H9 (cell line): ENCODE measurements at regions not wholly inside any gene's neighbourhood (a gene's known extent, or its start where the extent isn't known, plus 50 kb on each side); places are given as distances from the start of the nearest gene placed in this dataset.

Experiments used
- DNase-seq: peaks from one replicate; pipeline ENCODE4 v3.0.0-alpha.2; 2017
- H2AFZ ChIP-seq: one replicate; pipeline ENCODE4 v1.6.1; 2013; ENCODE audit warnings: mild to moderate bottlenecking, low read length, control low read depth, moderate library complexity
- H2AK5ac ChIP-seq: 2 replicates; pipeline ENCODE4 v1.6.1; 2013; ENCODE audit warnings: low read length, control low read depth, mixed read lengths; ENCODE audit not compliant: insufficient read length
- H2BK120ac ChIP-seq: one replicate; pipeline ENCODE4 v1.6.1; 2013; ENCODE audit warnings: low read depth, mild to moderate bottlenecking, low read length, control low read depth, inconsistent platforms; ENCODE audit not compliant: poor library complexity, severe bottlenecking
- H2BK12ac ChIP-seq: 2 replicates; pipeline ENCODE4 v1.6.1; 2013; ENCODE audit warnings: low read length, control low read depth, mixed read lengths, low read depth; ENCODE audit not compliant: insufficient read length
- H2BK15ac ChIP-seq: 2 replicates; pipeline ENCODE4 v1.6.1; 2013; ENCODE audit warnings: low read depth, low read length, control low read depth
- H2BK20ac ChIP-seq: one replicate; pipeline ENCODE4 v1.6.1; 2013; ENCODE audit warnings: low read depth, mild to moderate bottlenecking, low read length, control low read depth, inconsistent platforms; ENCODE audit not compliant: poor library complexity, severe bottlenecking
- H2BK5ac ChIP-seq: 2 replicates; pipeline ENCODE4 v1.6.1; 2013; ENCODE audit warnings: low read length, control low read depth, mixed read lengths; ENCODE audit not compliant: insufficient read length
- H3K14ac ChIP-seq: 2 replicates; pipeline ENCODE4 v1.6.1; 2013; ENCODE audit warnings: low read length, control low read depth; ENCODE audit not compliant: insufficient read depth
- H3K18ac ChIP-seq: 2 replicates; pipeline ENCODE4 v1.6.1; 2013; ENCODE audit warnings: low read depth, mild to moderate bottlenecking, mixed read lengths, low read length, control low read depth; ENCODE audit not compliant: insufficient read length
- H3K23ac ChIP-seq: 2 replicates; pipeline ENCODE4 v1.6.1; 2013; ENCODE audit warnings: low read length, control low read depth, mixed read lengths, low read depth; ENCODE audit not compliant: insufficient read length
- H3K23me2 ChIP-seq: 2 replicates; pipeline ENCODE4 v1.6.1; 2013; ENCODE audit warnings: low read depth, mild to moderate bottlenecking, mixed read lengths, low read length, control low read depth; ENCODE audit not compliant: insufficient read length, poor library complexity, severe bottlenecking
- H3K27ac ChIP-seq: 2 replicates; pipeline ENCODE4 v1.5.1; 2013; ENCODE audit warnings: low read length, control low read depth, mixed read lengths, low read depth; ENCODE audit not compliant: insufficient read length
- H3K27me3 ChIP-seq: 2 replicates; pipeline ENCODE4 v1.6.1; 2013; ENCODE audit warnings: low read length, control low read depth, inconsistent platforms; ENCODE audit not compliant: insufficient read depth
- H3K4ac ChIP-seq: 2 replicates; pipeline ENCODE4 v1.6.1; 2013; ENCODE audit warnings: low read depth, mild to moderate bottlenecking, control low read depth, inconsistent platforms, low read length, moderate library complexity
- H3K4me1 ChIP-seq: 2 replicates; pipeline ENCODE4 v1.6.1; 2013; ENCODE audit warnings: low read length, control low read depth, inconsistent platforms; ENCODE audit not compliant: insufficient read depth
- H3K4me2 ChIP-seq: 2 replicates; pipeline ENCODE4 v1.6.1; 2013; ENCODE audit warnings: low read length, control low read depth, mixed read lengths; ENCODE audit not compliant: insufficient read length, insufficient read depth
- H3K56ac ChIP-seq: 2 replicates; pipeline ENCODE4 v1.6.1; 2013; ENCODE audit warnings: low read depth, mild to moderate bottlenecking, mixed read lengths, low read length, control low read depth; ENCODE audit not compliant: insufficient read length
- H3K79me1 ChIP-seq: 2 replicates; pipeline ENCODE4 v1.6.1; 2013; ENCODE audit warnings: low read depth, mild to moderate bottlenecking, moderate library complexity, low read length, control low read depth, inconsistent platforms; ENCODE audit not compliant: insufficient read depth, poor library complexity, severe bottlenecking
- H3K79me2 ChIP-seq: 2 replicates; pipeline ENCODE4 v1.6.1; 2013; ENCODE audit warnings: low read length, control low read depth, inconsistent platforms; ENCODE audit not compliant: insufficient read depth
- H3K9ac ChIP-seq: 2 replicates; pipeline ENCODE4 v1.6.1; 2013; ENCODE audit warnings: low read length, control low read depth, mixed read lengths; ENCODE audit not compliant: insufficient read length; ENCODE audit errors: extremely low read depth
- H3K9me3 ChIP-seq: one replicate; pipeline ENCODE4 v1.6.1; 2013; ENCODE audit warnings: low read depth, low read length, inconsistent platforms; ENCODE audit not compliant: control insufficient read depth
- H3T11ph ChIP-seq: one replicate; pipeline ENCODE4 v1.6.1; 2013; ENCODE audit warnings: mild to moderate bottlenecking, low read length, control low read depth, inconsistent platforms
- H4K20me1 ChIP-seq: one replicate; pipeline ENCODE4 v1.6.1; 2013; ENCODE audit not compliant: control insufficient read depth, insufficient read length, insufficient read depth
- H4K5ac ChIP-seq: 2 replicates; pipeline ENCODE4 v1.6.1; 2013; ENCODE audit warnings: low read depth, mild to moderate bottlenecking, mixed read lengths, low read length, control low read depth; ENCODE audit not compliant: insufficient read length
- H4K8ac ChIP-seq: replicated peaks from 2 replicates; pipeline ENCODE4 v1.6.1; 2013; ENCODE audit warnings: low read length, control low read depth, mixed read lengths, low read depth; ENCODE audit not compliant: insufficient read length
- H4K91ac ChIP-seq: 2 replicates; pipeline ENCODE4 v1.6.1; 2013; ENCODE audit warnings: low read depth, mild to moderate bottlenecking, moderate library complexity, mixed read lengths, low read length, control low read depth; ENCODE audit not compliant: insufficient read length
- H3K27ac Mint-ChIP-seq, 3 experiments: 2 replicates in 2 of 3; 3 replicates in 1 of 3; pipeline ENCODE4 v1.8.0; 2020 to 2021; ENCODE audit warnings: mixed read lengths in 3 of 3, mild to moderate bottlenecking in 1 of 3, moderate library complexity in 1 of 3
- H3K27me3 Mint-ChIP-seq: 2 replicates; pipeline ENCODE4 v1.8.0; 2021; ENCODE audit warnings: low read depth, mild to moderate bottlenecking, moderate library complexity, mixed read lengths
- H3K36me3 Mint-ChIP-seq, 3 experiments: 2 replicates in 2 of 3; 3 replicates in 1 of 3; pipeline ENCODE4 v1.8.0; 2020 to 2021; ENCODE audit warnings: low read depth in 3 of 3, mixed read lengths in 3 of 3; ENCODE audit not compliant: insufficient read depth in 1 of 3
- H3K4me1 Mint-ChIP-seq, 2 experiments: 2 replicates each; pipeline ENCODE4 v1.8.0; 2020; ENCODE audit warnings: mixed read lengths in 2 of 2
- H3K4me3 Mint-ChIP-seq, 2 experiments: 2 replicates in 1 of 2; 3 replicates in 1 of 2; pipeline ENCODE4 v1.8.0; 2020 to 2021; ENCODE audit warnings: mild to moderate bottlenecking in 2 of 2, mixed read lengths in 2 of 2, moderate library complexity in 1 of 2
- H3K9me3 Mint-ChIP-seq, 2 experiments: 2 replicates in 1 of 2; 3 replicates in 1 of 2; pipeline ENCODE4 v1.8.0; 2020; ENCODE audit warnings: mild to moderate bottlenecking in 2 of 2, mixed read lengths in 2 of 2, moderate library complexity in 1 of 2
- CTCF ChIP-seq: fragments of 200-600 bp; sonication (generic); conservative IDR thresholded peaks from 3 replicates; pipeline ENCODE4 v1.8.0; 2021; ENCODE audit warnings: antibody characterized with exemption, mild to moderate bottlenecking

- Histone ChIP-seq H3T11ph (no peak overlapping the region), H2BK12ac (no peak overlapping the region), H2BK120ac (no peak overlapping the region), H2BK5ac (no peak overlapping the region), H3K9ac (no peak overlapping the region), H2BK15ac (no peak overlapping the region), H4K20me1 (no peaks in the 10 kb centered on the region), H3K27ac (no peak overlapping the region), H3K14ac (no peak overlapping the region), H3K9me3 (no peaks in the 10 kb centered on the region), H3K4me2 (no peak overlapping the region), H2AK5ac (no peak overlapping the region), H4K5ac (no peak overlapping the region), H2AFZ (no peak overlapping the region), H2BK20ac (no peak overlapping the region), H3K18ac (no peak overlapping the region), H4K91ac (no peak overlapping the region), H3K4ac (no peak overlapping the region), H3K27me3 (no peaks in the 10 kb centered on the region), H3K79me2 (no peaks in the 10 kb centered on the region), H3K79me1 (no peaks in the 10 kb centered on the region), H3K56ac (no peak overlapping the region), H4K8ac (no peak overlapping the region), H3K23me2 (no peaks in the 10 kb centered on the region), H3K23ac (no peak overlapping the region), H3K4me1 (no peaks in the 10 kb centered on the region)
- Mint-ChIP-seq H3K4me3 (no peak overlapping the region), H3K27ac (no peak overlapping the region), H3K27me3 (no peaks in the 10 kb centered on the region), H3K36me3 (no peaks in the 10 kb centered on the region; a peak in 1 of 7 replicates), H3K4me1 (peaks cover 13 to 28% of the 10 kb centered on the region in 2 experiments), H3K9me3 (no peaks in the 10 kb centered on the region)
- DNase-seq = no peak
- no peak for TF ChIP-seq CTCF
These were observed 237.2 kb upstream of the DCN start for GRCh38 chr12:91419809-91420208.
